Stimulated activated CD4-positive, alpha-beta T cell treated with anti-CD3 and anti-CD28 coated beads, Interleukin-1b, Interleukin-23, amount 100 ng/mL, for 4 hours (primary cell): ENCODE measurements at regions not wholly inside any gene's neighbourhood (a gene's known extent, or its start where the extent isn't known, plus 50 kb on each side); places are given as distances from the start of the nearest gene placed in this dataset.

Source experiments
- DNase-seq, 2 donors: peaks; one replicate each; pipeline ENCODE4 v3.0.0-alpha.2; 2020; ENCODE audit warnings: low read depth in 2 of 2

DNA sequence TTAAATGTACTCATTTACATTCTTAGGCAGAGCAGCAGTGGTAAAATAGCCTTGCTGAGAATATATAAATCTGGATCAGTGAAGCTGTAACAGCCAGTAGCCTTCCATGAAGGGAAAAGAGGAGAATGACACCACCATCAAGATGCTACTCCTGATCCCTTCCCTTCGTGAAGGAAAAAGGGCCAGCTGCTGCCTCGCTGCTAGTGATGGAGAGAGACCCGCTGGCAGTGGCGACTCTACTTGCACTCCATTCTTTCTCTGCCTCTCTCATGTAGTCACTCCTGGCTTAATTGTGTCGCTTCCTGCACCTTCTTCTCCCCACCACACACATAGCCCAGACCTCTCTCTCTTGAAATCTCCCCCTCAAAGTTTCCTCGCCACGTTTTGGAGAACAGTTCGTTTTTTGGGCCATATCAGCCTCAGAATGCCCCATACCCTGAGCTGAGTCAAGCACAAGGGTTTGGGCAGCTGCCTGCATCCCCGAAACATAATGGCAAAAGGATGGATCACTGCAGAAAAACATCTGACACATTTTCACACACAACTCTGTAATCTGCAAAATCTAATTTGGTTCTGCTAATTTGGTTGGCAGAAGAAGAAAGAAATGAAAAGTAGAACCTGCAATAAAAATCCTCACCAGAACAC, 460.3 kb upstream of the IL12A start:
- no peak for DNase-seq

DNA sequence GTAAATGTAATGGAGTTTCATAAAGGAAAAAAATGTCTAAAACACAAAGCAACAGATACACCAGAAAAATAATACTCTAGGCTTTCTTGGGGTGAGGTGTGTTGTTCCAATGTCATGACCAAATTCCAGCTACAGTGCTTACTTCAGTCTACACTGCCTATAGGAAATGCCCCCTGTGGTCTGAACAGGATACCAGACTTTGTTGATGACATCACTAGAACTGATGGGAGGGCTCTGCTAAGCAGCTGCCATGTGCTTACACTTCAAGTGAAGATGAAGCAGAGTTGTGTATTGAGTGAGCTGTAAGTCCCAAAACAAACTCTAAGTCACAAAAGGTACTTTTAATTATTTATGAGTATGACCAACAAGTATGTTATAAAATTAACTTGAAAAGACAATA, 456.1 kb upstream of the IL12A start:
- DNase-seq: no peak

DNA sequence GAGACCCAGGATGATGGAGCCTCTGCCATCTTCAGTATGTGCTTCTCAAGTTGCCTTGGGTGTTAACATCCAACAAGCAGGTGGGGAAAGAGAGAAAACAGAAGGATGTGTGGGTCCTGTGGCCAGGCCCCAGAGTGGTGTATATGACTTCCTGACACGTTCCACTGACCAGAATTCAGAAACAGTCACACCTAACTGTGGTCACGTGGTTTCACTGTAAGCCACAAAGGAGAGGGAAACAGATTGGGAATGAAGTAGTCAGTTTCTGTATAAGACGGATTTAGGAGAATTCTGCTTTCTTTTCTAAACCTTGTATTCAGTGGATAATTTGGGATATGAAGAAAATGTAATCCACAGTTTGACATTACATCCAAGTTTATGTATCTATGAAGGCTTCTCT, 454.1 kb upstream of the IL12A start:
- DNase-seq: no peak

DNA sequence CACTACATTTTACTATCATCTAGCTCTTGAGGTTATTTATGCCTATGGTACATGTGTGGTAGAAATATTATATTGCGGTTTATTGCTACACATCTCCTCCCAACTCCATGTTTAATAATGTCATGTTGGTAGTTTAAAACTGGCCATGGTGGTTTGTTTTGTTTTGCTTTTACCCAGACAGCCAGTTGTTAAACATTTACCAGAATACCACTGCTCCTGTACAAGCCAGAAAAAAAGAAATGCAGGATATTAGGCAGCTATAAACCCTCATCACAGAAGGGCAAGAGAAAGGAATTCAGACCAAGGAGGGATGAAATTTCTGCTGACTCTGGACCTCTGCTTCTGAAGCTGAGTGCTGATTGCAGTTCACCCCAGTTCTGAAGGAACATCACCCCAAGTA, 451.8 kb upstream of the IL12A start:
- no peak for DNase-seq

DNA sequence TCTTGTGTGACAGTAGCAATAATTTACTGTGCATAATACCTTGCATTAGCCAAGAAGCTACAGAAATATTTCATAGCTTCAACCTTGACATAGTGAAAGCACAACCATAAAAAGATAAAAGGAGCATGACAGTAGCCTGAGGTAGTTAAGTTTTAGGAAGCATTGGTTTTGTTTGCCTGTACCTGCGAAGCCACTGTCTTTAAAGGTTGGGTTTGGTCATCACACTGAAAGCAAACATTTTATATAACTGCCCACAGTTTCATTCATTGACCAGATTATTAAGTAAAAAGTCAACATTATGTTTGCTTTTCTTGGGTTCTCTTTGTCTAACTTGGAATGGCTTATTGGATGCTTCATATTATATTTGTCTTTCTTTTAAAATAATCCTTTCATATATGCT, 450.1 kb upstream of the IL12A start:
- no peak for DNase-seq

DNA sequence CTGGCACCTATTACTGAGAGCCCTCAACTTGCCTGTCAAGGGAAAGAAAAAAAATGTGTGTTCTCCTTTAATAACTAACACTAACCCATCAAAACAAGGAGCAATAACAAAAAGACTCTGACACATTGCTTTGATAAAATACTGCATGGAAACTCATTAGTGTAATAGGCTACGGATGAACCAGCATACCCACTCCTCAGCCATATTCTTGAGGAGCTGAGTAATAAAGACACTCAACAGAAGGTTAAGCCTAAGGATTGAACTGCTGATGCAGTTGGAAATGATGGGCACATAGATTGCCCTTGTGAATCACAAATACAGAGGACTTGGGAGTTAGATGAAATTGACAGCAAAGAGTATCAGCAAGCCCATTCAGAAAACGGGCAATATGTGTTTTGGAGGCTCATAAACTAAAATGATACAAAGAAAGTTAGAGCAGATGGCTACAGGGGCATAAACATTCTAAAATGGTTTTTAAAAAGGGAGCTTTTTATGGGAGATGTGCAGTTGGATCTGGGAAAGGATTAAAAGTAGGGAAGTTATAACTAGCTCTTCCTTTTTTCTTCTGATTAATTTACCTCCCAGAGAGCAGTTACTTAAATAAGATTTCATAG, 447.6 kb upstream of the IL12A start:
- no peak for DNase-seq

DNA sequence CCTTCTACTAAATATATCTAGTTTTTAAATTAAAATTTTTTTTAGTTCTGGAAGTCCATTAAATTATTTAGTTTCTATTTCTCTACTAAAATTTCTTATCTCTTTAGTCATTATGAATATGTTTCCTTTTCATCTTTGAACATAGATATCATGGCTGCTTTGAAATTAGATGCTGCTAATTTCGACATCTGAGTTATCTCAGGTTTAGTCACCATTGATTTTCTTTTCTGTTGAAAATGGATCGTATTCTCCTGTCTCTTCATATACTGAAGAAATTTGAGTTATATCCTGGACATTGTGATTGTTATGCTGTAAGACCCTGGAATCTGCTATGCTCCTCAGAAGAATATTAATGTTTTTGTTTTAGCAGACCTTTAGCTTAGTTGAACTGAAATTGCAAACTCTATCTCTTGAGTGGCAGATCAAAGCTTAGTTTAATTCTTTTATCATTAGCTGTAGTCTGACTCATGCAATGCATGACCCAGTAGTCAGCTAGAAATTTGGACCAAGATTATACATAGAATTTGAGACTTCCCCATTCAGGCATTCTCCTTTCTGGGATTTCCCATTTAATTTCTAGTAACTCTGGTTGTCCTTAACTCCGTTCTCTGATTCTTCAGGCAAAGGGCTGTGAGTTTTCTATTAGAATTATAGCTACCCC, 439.8 kb upstream of the IL12A start:
- no peak for DNase-seq

DNA sequence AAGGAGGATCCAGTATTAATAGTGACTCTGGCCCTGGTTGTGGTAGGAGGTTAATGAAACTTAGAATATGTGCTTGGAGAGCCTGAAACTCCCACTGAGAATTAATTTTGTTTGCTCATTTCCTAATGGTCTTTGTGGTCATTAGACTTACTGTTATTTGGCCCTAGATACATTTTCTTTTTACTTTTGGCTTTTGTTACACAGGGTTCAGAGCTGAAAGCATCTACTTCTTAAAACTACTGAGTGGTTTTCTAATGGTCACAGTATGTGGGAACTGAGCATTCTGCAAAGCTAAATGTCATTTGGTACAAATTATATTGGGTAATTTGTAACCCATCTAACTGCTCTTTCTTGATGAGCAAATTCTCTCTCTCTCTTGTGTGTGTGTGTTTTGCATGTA, 433.4 kb upstream of the IL12A start:
- no peak for DNase-seq

DNA sequence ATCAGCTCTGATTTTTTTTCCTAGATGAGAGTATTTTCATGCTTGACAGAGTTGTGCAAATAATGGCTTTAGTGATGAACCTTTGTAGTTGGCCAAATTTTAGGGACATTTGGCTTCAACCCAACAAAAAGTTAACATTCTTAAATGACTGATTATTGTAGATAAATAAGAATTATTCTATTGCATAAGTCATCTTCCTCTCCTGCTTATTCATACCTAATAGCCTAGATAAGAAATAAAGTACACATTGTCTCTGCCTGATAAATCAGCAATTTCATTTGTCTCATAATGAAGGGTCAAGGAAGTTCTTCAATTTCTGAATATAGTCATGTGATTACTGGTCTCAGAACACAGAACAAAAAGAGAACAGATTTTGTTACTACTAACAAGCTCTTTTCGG, 428.9 kb upstream of the IL12A start:
- DNase-seq: no peak

DNA sequence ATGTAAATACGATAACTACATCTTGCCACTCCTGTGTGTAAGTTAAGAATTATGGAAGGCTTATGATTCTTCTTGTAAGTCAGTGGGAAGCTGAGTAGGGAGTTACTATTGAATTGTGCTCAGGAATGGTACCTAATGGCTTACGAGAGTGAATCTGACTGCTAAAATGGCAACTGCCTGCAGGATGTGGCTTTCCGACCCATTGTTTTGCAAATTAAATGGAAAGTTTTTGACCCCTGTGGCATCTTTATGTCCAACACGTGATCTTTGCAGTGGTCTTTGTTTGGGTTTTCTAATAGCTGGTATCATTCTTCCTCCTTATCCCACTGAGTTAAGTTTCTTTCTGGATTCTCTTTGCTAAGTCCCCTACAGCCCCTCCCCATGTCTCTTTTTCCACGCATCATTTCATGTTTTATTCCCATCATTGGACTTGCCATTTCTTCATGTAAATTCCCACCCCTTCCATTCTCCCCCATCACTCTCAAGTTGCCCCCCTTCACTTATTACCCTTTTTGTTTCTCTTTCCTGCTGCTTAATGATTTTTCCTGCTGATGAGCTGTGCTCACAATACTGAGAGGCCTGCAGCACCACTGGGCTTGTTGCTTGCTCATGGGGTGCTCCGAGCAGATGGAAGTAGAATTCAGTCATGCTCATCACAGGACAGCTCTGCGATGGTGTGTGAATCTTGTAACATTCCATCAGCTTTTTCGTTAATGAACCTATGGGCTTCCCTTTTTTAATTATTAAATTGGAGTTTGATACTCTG, 428.2 kb upstream of the IL12A start:
- DNase-seq: no peak

DNA sequence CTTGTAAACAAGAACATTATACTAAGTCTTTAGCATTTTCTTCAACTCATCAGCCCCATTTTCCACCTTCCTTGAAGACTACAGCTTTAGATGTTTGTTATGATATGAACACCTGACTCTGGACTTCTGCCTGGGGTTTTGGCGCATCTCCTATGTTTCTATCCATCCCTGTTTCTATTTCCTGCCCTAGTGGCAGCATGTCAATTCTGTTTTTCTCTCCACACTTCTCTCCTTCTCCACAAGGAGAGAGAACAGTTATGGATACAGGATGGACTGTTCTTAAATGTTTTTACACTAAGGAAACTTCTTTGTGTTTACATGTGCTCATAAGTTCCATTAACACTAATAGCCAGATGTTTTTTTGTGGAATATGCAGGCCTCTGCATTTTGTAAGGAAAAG, 423.3 kb upstream of the IL12A start:
- DNase-seq: no peak

DNA sequence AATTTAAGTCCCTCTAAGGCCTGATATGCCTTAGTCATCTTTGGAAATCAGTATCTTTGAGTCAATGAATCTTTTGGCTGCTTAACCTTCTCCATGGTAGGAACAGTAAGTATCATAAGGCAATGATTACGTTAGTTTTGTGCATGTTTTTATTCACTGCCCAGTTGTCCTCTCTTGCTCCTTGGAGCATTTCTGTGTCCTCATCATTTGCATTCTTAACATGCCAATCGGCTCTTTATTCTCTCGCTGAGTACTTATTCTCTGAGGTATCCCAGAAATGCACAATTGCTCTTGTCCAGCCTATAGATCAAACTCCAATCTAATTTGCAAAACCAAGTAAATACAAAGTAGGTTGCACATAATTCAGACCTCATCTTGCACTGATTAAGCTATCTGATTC, 405.0 kb upstream of the IL12A start:
- no peak for DNase-seq

DNA sequence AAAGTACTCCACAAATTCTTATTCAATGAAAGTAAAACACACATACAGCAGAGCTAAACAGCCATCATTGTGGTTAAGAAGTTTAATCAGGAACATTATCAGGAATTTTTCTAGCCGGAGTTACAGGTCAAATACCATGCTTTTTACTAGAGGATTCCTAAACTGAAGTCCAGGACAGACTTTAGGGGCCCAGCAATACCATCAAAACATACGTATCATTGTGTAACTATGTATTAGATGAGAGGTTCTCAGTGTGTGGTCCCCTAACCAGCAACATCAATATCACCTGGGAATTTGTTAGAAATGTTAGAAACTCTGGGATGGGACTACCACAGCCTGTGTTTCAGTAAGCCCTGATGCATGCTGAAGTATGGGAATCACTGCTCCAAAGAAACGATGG, 404.2 kb upstream of the IL12A start:
- no peak for DNase-seq

DNA sequence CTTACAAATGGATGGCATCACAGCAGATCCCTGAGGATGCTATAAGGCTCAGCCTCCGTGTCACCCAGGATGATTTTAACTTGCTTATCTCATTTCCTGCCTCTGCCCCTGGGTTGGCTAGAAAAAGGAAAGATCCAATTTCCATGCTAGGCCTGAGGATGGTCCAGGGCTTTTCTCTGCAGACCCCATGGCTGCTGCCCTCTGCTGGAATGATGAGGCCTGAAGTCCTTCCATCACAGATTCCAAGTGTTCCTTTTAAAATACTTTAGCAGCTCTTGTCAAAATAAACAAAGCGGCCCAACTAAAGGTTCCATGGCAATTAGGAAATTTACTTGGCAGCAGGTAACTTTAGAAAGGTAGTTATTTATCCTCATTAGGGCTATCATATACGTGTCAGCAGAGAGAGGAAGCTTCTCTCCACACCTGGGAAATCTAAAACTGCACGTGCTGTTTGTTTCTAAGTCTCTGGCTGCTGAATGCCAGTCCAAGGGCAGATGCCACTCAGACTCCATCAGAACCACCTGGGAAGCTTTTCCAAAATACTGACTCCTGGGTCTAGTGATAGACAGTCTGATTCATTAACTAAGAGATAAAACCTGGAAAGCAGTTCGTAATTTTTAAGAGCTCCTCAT, 401.9 kb upstream of the IL12A start:
- no peak for DNase-seq

DNA sequence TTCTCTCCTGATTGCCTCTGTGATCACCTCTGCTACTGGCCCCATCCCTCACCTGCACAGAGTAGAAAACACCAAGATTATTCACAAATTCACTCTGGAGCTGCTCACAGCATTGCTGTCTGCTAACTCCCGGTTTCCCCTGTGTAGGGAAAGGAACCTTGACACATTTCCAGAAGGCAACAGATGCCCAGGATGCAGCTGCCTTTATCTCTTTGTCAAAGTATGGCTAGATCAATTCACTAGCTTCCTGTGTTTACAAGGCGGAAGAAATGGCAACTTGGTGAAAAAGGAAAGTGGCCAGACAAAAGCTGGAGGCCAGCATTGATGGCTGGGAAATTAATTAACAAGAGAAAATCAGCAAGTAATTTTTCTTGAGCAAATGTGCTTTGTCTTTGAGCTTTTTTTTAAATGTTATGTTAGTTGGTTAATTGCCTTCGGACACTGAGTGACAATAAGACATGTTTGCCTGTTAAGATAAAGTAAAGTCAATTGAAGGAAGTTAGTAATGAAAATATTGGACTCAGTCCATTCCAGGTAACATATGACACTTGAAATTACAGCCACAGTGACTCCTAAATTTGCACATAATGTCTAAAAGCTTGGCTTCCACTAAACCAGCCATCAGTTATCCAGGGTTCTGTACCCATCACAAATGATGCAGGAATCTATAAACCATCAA, 394.6 kb upstream of the IL12A start:
- DNase-seq: no peak

DNA sequence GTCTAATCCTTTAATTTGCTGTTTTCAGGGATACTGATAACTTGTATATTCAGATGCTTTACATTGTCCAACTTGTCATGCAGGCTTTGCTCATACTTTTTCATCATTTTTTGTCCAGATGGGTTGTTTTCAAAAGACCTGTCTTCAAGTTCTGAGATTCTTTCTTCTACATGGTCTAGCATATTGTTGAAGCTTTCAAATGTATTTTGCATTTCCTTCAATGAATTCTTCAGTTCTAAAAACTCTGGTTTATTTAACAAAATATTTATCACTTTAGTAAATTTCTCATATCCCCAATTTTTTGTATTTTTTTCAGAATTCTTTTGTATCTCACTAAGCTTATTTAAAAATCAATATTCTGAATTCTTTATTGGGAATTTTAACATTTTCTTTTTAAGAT, 388.3 kb upstream of the IL12A start:
- no peak for DNase-seq

DNA sequence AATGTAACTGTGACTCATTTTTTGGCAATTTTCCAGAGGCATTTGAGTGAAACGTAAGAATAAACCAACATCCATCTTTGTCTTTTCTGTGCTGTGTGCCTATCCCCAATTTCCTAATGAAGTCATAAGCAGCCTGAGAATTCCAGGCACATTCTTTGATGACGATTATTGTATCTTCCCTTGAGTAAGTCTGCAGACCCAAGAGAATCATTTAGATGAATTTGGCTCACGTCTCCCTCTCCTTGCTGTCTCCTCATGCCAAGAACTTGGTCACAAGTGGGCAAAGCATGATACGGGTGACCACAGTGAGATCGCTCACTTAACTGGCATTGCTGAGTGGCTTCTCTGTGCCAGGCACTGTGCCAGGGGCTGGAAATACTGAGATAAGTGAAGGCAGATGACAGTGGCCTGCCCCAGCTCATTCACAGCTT, 384.5 kb upstream of the IL12A start:
- no peak for DNase-seq

DNA sequence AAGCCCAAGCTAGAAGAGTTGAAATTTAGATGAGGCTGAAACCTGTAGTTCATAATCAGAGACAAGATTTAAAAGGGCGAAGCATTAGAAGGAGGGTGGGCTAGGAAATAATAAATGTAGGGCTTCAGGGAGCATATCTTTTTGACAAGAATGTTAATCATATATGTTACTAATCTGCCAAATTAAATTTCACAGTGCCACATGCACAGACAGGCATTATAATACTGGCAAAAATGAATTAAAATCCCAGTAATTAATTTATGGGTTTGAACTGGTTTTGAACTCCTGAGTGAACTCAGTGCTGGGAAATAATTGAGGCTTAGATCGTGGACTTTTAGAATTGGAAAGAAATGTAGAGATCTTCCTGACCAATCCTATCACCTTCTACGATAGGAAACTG, 383.5 kb upstream of the IL12A start:
- no peak for DNase-seq

DNA sequence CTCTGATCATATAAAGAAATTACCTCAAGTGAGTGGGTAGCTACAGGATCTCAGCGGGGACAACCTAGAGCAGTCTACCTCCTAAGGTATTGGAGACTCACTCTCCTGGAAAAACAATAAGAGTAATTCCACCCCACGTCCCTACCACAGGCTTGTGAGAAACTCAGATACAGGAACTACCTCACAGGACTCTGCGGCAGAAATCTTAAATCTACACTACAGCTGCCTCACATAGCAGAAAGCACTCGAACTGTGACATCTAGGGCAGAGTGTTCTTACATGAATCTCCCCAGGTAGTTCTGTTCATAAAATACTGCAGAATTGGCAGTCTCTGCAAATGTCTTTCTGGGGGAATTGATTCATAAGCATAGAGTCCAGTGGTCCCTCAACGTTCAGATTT, 382.9 kb upstream of the IL12A start:
- DNase-seq: no peak

DNA sequence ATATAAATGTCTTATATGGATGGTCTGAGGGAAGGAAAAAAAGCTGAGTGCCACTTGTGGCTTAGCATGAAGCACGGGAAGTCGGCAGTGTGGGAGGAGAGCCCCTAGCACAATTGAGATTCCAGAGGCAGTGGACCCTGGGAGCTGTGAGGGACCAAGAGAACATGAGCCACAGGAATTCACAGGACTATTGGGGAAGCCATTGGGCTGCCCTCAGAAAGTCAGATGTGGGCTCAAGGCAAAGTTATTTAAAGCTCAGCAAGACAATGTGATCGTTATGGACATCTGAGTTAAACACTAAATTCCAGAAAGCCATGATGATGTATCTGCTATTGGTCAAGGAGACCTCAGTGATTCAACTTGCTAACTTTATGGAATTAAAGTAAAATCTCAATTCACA, 380.8 kb upstream of the IL12A start:
- no peak for DNase-seq

DNA sequence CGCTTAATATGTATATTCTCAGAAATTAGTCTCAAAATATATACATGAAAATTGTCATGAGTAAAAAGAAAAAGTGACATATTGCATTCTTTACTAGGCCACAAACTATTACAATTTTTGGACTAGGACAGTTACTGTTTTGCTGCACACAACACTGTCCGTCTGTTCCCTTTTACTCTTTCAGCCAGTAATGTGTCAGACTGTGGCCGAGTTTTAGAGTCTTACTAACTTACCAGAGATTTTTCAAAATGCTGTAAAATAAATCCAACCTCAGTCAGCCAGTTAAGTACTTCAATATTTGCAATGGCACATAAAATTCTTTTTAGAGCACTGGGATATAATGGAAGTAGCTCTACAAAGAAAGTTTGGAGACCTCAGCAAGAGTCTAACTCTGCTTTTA, 380.3 kb upstream of the IL12A start:
- no peak for DNase-seq

DNA sequence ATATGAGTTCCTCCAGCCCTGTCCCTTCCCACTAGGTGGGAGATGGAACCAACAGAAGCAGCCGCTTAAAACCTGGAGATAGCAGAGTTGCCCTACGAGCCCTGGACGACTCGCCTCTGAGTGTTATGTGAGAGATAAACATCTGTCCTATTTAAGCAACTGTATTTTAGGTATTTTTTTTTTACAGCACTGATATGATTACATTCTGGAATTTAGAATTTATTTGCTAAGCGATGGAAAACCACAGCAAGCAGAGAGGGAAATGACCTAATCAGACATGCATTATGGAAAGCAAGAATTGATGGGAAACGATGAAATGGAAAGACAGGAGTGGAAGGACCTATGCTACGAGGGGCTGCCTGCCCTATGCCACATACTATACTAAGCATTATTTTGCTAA, 379.0 kb upstream of the IL12A start:
- no peak for DNase-seq
